Liver (tissue), 8 donors: ENCODE measurements at regions not wholly inside any gene's neighbourhood (a gene's known extent, or its start where the extent isn't known, plus 50 kb on each side); places are given as distances from the start of the nearest gene placed in this dataset.

Experiments used
- DNase-seq: peaks from one replicate; pipeline ENCODE4 v3.0.0-alpha.2; 2017; ENCODE audit warnings: low spot score
- H3K27ac ChIP-seq, 2 donors: one replicate each; pipeline ENCODE4 v1.7.0; 2013; ENCODE audit warnings: inconsistent platforms in 2 of 2, low read length in 2 of 2, control low read depth in 1 of 2, low read depth in 1 of 2, mild to moderate bottlenecking in 1 of 2
- H3K27me3 ChIP-seq, 4 donors: one replicate each; pipeline versions ENCODE4 v1.6.1 to v1.7.0; 2013; ENCODE audit warnings: low read length in 3 of 4, inconsistent platforms in 1 of 4, mild to moderate bottlenecking in 1 of 4, moderate library complexity in 1 of 4; ENCODE audit not compliant: control insufficient read depth in 4 of 4, insufficient read depth in 4 of 4
- H3K36me3 ChIP-seq, 4 donors: one replicate each; pipeline versions ENCODE4 v1.6.1 to v1.7.0; 2013; ENCODE audit warnings: low read length in 3 of 4, mild to moderate bottlenecking in 3 of 4, low read depth in 1 of 4, moderate library complexity in 1 of 4; ENCODE audit not compliant: control insufficient read depth in 4 of 4, insufficient read depth in 3 of 4
- H3K4me1 ChIP-seq, 4 donors: one replicate each; pipeline versions ENCODE4 v1.6.1 to v1.7.0; 2013; ENCODE audit warnings: low read length in 3 of 4, mild to moderate bottlenecking in 3 of 4, moderate library complexity in 1 of 4; ENCODE audit not compliant: control insufficient read depth in 4 of 4, insufficient read depth in 4 of 4
- H3K4me3 ChIP-seq, 3 donors: one replicate each; pipeline versions ENCODE4 v1.6.1 to v1.7.0; 2013; ENCODE audit warnings: low read length in 3 of 3, control low read depth in 1 of 3, low read depth in 1 of 3, mild to moderate bottlenecking in 1 of 3
- H3K9ac ChIP-seq, 2 donors: one replicate each; pipeline ENCODE4 v1.7.0; 2013; ENCODE audit warnings: low read length in 2 of 2, mild to moderate bottlenecking in 2 of 2, moderate library complexity in 2 of 2, control low read depth in 1 of 2, low read depth in 1 of 2
- H3K9me3 ChIP-seq, 4 donors: one replicate each; pipeline versions ENCODE4 v1.6.1 to v1.7.0; 2013; ENCODE audit warnings: low read length in 3 of 4; ENCODE audit not compliant: control insufficient read depth in 4 of 4
- EGR1 ChIP-seq, 2 donors: IDR thresholded peaks; 2 replicates each; pipeline ENCODE4 v1.6.1; 2016 to 2018; ENCODE audit warnings: antibody characterized with exemption in 2 of 2, low read depth in 2 of 2
- FOXA1 ChIP-seq: IDR thresholded peaks from 2 replicates; pipeline ENCODE4 v1.6.1; 2016; ENCODE audit warnings: antibody characterized with exemption
- FOXA2 ChIP-seq: IDR thresholded peaks from 2 replicates; pipeline ENCODE4 v1.6.1; 2016; ENCODE audit warnings: antibody characterized with exemption
- GABPA ChIP-seq, 2 donors: IDR thresholded peaks in 1 of 2; conservative IDR thresholded peaks in 1 of 2; 2 replicates each; pipeline ENCODE4 v1.6.1; 2016; ENCODE audit warnings: antibody characterized with exemption in 2 of 2, mild to moderate bottlenecking in 1 of 2, moderate library complexity in 1 of 2
- HNF4A ChIP-seq, 2 donors: conservative IDR thresholded peaks; 2 replicates each; pipeline ENCODE4 v1.6.1; 2016; ENCODE audit warnings: antibody characterized with exemption in 2 of 2, mild to moderate bottlenecking in 2 of 2
- HNF4G ChIP-seq: IDR thresholded peaks from 2 replicates; pipeline ENCODE4 v1.6.1; 2016; ENCODE audit warnings: antibody characterized with exemption
- JUND ChIP-seq, 2 donors: IDR thresholded peaks; 2 replicates each; pipeline ENCODE4 v1.6.1; 2016; ENCODE audit warnings: antibody characterized with exemption in 2 of 2
- NR2F2 ChIP-seq: IDR thresholded peaks from 2 replicates; pipeline ENCODE4 v1.6.1; 2016; ENCODE audit warnings: antibody characterized with exemption
- RAD21 ChIP-seq, 2 donors: IDR thresholded peaks; 2 replicates each; pipeline ENCODE4 v1.6.1; 2016; ENCODE audit warnings: antibody characterized with exemption in 2 of 2, mild to moderate bottlenecking in 2 of 2
- RXRA ChIP-seq, 2 donors: IDR thresholded peaks; 2 replicates each; pipeline ENCODE4 v1.6.1; 2017 to 2018; ENCODE audit warnings: antibody characterized with exemption in 2 of 2, mild to moderate bottlenecking in 1 of 2
- SP1 ChIP-seq: IDR thresholded peaks from 2 replicates; pipeline ENCODE4 v1.6.1; 2018; ENCODE audit warnings: antibody characterized with exemption, mild to moderate bottlenecking
- TAF1 ChIP-seq: conservative IDR thresholded peaks from 2 replicates; pipeline ENCODE4 v1.6.1; 2016; ENCODE audit warnings: antibody characterized with exemption, mild to moderate bottlenecking
- YY1 ChIP-seq: IDR thresholded peaks from 2 replicates; pipeline ENCODE4 v1.6.1; 2016; ENCODE audit warnings: antibody characterized with exemption, mild to moderate bottlenecking
- WGBS: extraction: QIAGEN DNeasy Blood & Tissue Kit; methylation state at CpG from one replicate; pipeline ENCODE4 v1.1.7; 2013; 5-methylcytosine and 5-hydroxymethylcytosine counted together
- TF ChIP-seq, protein P1 (sequence below): IDR thresholded peaks from 2 replicates; pipeline ENCODE4 v1.6.1; 2016; ENCODE audit warnings: antibody characterized with exemption
- TF ChIP-seq, protein P2 (sequence below): IDR thresholded peaks from 2 replicates; pipeline ENCODE4 v1.6.1; 2016; ENCODE audit warnings: antibody characterized with exemption, mild to moderate bottlenecking
- TF ChIP-seq, protein P3 (sequence below): fragments of 150-350 bp; IDR thresholded peaks from 2 replicates; pipeline ENCODE4 v1.5.1; 2017; ENCODE audit warnings: improper control_type of control experiment, low read depth, low read length; ENCODE audit not compliant: missing input control
- TF ChIP-seq, protein P4 (sequence below): IDR thresholded peaks from 2 replicates; pipeline ENCODE4 v1.6.1; 2016; ENCODE audit warnings: antibody characterized with exemption
- TF ChIP-seq, protein P5 (sequence below): IDR thresholded peaks from 2 replicates; pipeline ENCODE4 v1.6.1; 2016; ENCODE audit warnings: antibody characterized with exemption
- donor health status: healthy.
- donor health status: healthy.
- donor health status: healthy.
- donor health status: healthy.
- donor health status: healthy.

DNA sequence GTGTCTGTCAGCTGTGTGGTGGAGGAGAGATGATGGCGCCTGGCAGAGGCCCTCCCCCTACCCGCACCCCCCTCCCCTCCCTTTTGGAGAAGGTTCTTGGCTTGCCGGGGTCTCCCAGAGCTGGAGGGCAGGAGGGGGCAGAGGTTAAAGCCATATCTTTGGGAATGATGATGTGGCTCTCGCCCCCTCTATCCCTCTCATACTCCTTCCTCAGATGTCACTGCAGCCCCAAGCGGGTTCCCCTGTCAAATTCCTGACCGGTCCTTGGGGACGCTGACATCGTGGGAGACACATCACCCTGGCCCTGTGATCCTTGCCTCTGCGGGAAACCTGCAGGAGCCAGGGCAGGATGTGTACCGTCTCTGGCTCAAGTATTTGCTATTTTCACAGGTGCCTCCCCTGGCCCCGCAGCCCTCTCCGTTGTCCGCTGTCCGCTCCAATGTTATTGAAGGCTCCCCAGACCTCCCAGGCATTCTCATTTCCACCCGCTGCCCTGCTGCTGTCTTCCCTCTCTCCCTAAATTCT is 109.5 kb downstream of the FOXD1 start:
- Histone ChIP-seq H3K4me1 (no peaks in the 10 kb centered on the region), H3K9ac (no peak overlapping the region), H3K4me3 (no peak overlapping the region), H3K36me3 (no peaks in the 10 kb centered on the region), H3K27ac (no peak overlapping the region), H3K9me3 (peaks cover 0 to 3% (median 1%) of the 10 kb centered on the region in 4 donors), H3K27me3 (peaks cover 0 to 23% (median 3%) of the 10 kb centered on the region in 4 donors)
- DNase-seq, result no peak
- WGBS, result 44% methylated on average over 15 of the region's 15 CpGs
- TF ChIP-seq SP1, result no peak
- no peak for TF ChIP-seq HNF4G

DNA sequence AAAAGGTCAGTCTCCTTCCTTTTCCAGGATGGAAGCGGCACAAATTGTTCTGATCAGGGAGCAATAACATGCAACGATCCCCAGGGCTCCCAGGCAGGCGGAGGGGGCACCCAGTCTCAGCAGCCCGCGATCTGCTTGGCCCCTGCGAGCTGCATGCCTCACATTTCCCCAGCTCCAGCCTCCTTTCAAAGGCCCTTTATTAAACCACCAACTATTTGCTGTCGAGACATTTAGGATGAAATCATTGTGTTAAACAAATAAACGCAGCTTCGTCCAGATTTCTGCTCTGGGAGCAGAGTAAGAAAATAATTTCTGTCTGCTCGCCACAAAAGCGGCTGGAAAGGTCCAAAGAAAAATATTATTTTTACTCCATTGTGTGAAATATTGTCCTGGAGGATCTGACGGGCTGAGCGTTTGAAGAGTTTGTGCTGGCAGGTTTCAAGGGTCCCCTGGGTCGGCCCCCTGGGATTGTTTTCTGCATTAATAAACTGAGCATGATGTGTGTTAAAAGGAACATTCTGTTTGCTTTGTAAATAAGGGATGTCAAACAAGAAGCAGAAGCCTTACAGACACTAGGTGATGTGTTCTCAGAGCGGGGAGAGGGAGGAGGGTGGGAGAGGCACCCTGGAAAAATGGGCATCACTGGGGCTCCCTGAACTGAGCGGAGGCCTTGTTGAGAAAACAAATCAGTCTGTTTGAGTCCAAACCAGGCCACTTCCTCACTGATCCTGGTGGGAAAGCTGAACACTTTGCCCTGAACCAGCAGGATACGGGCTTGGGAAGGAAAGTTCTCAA is 110.1 kb downstream of the FOXD1 start:
- peaks cover 0 to 3% (median 1%) of the 10 kb centered on the region in 4 donors for H3K9me3 ChIP-seq
- WGBS, result 48% methylated on average over 17 of the region's 17 CpGs
- TF ChIP-seq RAD21 (IDR thresholded peaks at IDR 0.05) (no peak), NR2F2 (no peak), RXRA (IDR thresholded peaks at IDR 0.05) (no peak), FOXA1 (no peak), JUND (IDR thresholded peaks at IDR 0.05) (no peak)
- TF ChIP-seq, protein P1, sequence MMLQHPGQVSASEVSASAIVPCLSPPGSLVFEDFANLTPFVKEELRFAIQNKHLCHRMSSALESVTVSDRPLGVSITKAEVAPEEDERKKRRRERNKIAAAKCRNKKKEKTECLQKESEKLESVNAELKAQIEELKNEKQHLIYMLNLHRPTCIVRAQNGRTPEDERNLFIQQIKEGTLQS, result no peak
- H3K4me3 ChIP-seq, result no peak overlapping the region
- no peaks in the 10 kb centered on the region for H3K4me1 ChIP-seq
- no peaks in the 10 kb centered on the region for H3K36me3 ChIP-seq
- no peak overlapping the region for H3K27ac ChIP-seq
- no peak overlapping the region for H3K9ac ChIP-seq
- no peak for DNase-seq
- peaks cover 0 to 20% (median 3%) of the 10 kb centered on the region in 4 donors for H3K27me3 ChIP-seq

DNA sequence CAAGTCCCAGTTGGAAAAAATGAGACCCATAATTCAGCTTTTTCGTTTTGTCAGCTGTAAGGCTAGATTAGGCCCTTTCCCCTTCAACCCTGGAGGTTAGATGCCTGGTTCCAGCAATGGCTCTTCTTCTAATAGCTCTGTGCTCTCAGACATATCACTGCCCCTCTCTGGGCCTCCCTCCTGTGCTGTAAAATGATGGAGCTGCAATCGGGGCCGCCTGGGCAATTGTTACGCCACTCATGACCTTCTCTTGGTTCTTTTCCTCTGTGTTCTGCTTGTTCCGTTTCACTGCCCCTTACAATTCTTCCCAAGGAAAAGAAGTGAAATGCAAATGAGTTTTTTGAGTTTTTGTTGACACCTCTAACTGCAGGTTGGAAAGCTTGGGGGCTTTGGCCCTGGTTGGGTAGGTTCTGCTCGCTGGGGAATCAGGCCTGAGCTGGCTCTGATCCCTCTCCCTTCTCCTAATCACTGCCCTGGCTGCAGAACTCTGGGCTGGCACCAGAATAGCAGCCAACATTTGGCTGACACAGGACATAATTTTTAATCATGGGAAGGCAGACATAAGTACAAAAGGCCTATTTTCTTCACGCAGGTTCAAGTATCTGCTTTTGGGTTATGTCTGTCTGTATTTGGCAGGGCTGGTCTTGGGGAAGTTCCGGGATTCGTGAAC is 110.9 kb downstream of the FOXD1 start:
- Histone ChIP-seq H3K36me3 (no peaks in the 10 kb centered on the region), H3K4me3 (no peak overlapping the region), H3K4me1 (no peaks in the 10 kb centered on the region), H3K27ac (no peak overlapping the region), H3K9me3 (peaks cover 0 to 4% (median 1%) of the 10 kb centered on the region in 4 donors), H3K9ac (no peak overlapping the region), H3K27me3 (peaks cover 0 to 20% (median 3%) of the 10 kb centered on the region in 4 donors)
- DNase-seq, result no peak
- 66% methylated on average over 9 of the region's 9 CpGs for WGBS
- TF ChIP-seq HNF4G (no peak), RAD21 (IDR thresholded peaks at IDR 0.05) (no peak), JUND (IDR thresholded peaks at IDR 0.05) (no peak), SP1 (no peak), YY1 (no peak), TAF1 (no peak), FOXA2 (no peak), NR2F2 (no peak), EGR1 (IDR thresholded peaks at IDR 0.05; ENCODE audit: low read depth in 2 of 2) (no peak), FOXA1 (no peak), RXRA (IDR thresholded peaks at IDR 0.05) (no peak), HNF4A (conservative IDR thresholded peaks at IDR 0.05) (no peak), GABPA (IDR thresholded peaks at IDR 0.05 in 1 of 2, conservative IDR thresholded peaks at IDR 0.05 in 1 of 2) (no peak)
- TF ChIP-seq, protein P2, sequence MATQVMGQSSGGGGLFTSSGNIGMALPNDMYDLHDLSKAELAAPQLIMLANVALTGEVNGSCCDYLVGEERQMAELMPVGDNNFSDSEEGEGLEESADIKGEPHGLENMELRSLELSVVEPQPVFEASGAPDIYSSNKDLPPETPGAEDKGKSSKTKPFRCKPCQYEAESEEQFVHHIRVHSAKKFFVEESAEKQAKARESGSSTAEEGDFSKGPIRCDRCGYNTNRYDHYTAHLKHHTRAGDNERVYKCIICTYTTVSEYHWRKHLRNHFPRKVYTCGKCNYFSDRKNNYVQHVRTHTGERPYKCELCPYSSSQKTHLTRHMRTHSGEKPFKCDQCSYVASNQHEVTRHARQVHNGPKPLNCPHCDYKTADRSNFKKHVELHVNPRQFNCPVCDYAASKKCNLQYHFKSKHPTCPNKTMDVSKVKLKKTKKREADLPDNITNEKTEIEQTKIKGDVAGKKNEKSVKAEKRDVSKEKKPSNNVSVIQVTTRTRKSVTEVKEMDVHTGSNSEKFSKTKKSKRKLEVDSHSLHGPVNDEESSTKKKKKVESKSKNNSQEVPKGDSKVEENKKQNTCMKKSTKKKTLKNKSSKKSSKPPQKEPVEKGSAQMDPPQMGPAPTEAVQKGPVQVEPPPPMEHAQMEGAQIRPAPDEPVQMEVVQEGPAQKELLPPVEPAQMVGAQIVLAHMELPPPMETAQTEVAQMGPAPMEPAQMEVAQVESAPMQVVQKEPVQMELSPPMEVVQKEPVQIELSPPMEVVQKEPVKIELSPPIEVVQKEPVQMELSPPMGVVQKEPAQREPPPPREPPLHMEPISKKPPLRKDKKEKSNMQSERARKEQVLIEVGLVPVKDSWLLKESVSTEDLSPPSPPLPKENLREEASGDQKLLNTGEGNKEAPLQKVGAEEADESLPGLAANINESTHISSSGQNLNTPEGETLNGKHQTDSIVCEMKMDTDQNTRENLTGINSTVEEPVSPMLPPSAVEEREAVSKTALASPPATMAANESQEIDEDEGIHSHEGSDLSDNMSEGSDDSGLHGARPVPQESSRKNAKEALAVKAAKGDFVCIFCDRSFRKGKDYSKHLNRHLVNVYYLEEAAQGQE, result no peak
- TF ChIP-seq, protein P1, result no peak
- TF ChIP-seq, protein P3, sequence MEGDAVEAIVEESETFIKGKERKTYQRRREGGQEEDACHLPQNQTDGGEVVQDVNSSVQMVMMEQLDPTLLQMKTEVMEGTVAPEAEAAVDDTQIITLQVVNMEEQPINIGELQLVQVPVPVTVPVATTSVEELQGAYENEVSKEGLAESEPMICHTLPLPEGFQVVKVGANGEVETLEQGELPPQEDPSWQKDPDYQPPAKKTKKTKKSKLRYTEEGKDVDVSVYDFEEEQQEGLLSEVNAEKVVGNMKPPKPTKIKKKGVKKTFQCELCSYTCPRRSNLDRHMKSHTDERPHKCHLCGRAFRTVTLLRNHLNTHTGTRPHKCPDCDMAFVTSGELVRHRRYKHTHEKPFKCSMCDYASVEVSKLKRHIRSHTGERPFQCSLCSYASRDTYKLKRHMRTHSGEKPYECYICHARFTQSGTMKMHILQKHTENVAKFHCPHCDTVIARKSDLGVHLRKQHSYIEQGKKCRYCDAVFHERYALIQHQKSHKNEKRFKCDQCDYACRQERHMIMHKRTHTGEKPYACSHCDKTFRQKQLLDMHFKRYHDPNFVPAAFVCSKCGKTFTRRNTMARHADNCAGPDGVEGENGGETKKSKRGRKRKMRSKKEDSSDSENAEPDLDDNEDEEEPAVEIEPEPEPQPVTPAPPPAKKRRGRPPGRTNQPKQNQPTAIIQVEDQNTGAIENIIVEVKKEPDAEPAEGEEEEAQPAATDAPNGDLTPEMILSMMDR, result no peak
- TF ChIP-seq, protein P4, sequence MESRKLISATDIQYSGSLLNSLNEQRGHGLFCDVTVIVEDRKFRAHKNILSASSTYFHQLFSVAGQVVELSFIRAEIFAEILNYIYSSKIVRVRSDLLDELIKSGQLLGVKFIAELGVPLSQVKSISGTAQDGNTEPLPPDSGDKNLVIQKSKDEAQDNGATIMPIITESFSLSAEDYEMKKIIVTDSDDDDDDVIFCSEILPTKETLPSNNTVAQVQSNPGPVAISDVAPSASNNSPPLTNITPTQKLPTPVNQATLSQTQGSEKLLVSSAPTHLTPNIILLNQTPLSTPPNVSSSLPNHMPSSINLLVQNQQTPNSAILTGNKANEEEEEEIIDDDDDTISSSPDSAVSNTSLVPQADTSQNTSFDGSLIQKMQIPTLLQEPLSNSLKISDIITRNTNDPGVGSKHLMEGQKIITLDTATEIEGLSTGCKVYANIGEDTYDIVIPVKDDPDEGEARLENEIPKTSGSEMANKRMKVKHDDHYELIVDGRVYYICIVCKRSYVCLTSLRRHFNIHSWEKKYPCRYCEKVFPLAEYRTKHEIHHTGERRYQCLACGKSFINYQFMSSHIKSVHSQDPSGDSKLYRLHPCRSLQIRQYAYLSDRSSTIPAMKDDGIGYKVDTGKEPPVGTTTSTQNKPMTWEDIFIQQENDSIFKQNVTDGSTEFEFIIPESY, result no peak
- TF ChIP-seq, protein P5, sequence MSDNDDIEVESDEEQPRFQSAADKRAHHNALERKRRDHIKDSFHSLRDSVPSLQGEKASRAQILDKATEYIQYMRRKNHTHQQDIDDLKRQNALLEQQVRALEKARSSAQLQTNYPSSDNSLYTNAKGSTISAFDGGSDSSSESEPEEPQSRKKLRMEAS, result no peak
